GM21737 (cell line): ENCODE measurements at regions not wholly inside any gene's neighbourhood (a gene's known extent, or its start where the extent isn't known, plus 50 kb on each side); places are given as distances from the start of the nearest gene placed in this dataset.

Experiments
- ATAC-seq: cut with Tn5 transposase; IDR thresholded peaks from one replicate; pipeline ENCODE4 v1.9.1; 2021; ENCODE audit warnings: mild to moderate bottlenecking, moderate library complexity; ENCODE audit not compliant: unreplicated experiment

GRCh38 chr15:62845241-62846126 lies 197.1 kb upstream of the TPM1 start:
- no peak for ATAC-seq

- ATAC-seq = no peak
Observed at GRCh38 chr15:62846131-62846804, 196.3 kb upstream of the TPM1 start.

GRCh38 chr15:62846805-62847495 lies 195.6 kb upstream of the TPM1 start:
- ATAC-seq = no peak

GRCh38 chr15:62847900-62848489 lies 194.6 kb upstream of the TPM1 start:
- ATAC-seq = no peak

GRCh38 chr15:62848632-62849050 lies 193.9 kb upstream of the TPM1 start:
- no peak for ATAC-seq

- no peak for ATAC-seq
Observed at GRCh38 chr15:62849316-62850106, 193.0 kb upstream of the TPM1 start.

- no peak for ATAC-seq
Observed at GRCh38 chr15:62850318-62850717, 192.2 kb upstream of the TPM1 start.

- no peak for ATAC-seq
Observed at GRCh38 chr15:62850791-62851291, 191.7 kb upstream of the TPM1 start.

- no peak for ATAC-seq
Observed at GRCh38 chr15:62853114-62853840, 189.3 kb upstream of the TPM1 start.

GRCh38 chr15:62853841-62854225 lies 188.7 kb upstream of the TPM1 start:
- ATAC-seq = no peak

GRCh38 chr15:62854420-62855084 lies 188.0 kb upstream of the TPM1 start:
- ATAC-seq = no peak

GRCh38 chr15:62855085-62855476 lies 187.5 kb upstream of the TPM1 start:
- no peak for ATAC-seq

- no peak for ATAC-seq
Observed at GRCh38 chr15:62856466-62857246, 185.9 kb upstream of the TPM1 start.

GRCh38 chr15:62857411-62857853 lies 185.1 kb upstream of the TPM1 start:
- no peak for ATAC-seq

GRCh38 chr15:62858343-62858742 lies 184.2 kb upstream of the TPM1 start:
- no peak for ATAC-seq

GRCh38 chr15:62862717-62863116 lies 179.8 kb upstream of the TPM1 start:
- ATAC-seq = no peak

- ATAC-seq = no peak
Observed at GRCh38 chr15:62866366-62866765, 176.2 kb upstream of the TPM1 start.

- no peak for ATAC-seq
Observed at GRCh38 chr15:62867844-62868243, 174.7 kb upstream of the TPM1 start.
